Glutamatergic neuron (in vitro differentiated cells): ENCODE measurements at regions not wholly inside any gene's neighbourhood (a gene's known extent, or its start where the extent isn't known, plus 50 kb on each side); places are given as distances from the start of the nearest gene placed in this dataset.

Source experiments
- DNase-seq: peaks from one replicate; pipeline ENCODE4 v3.0.0; 2022
- H3K27ac Mint-ChIP-seq: one replicate; pipeline ENCODE4 v1.8.0; 2020; ENCODE audit warnings: mild to moderate bottlenecking, mixed read lengths, inconsistent platforms; ENCODE audit not compliant: unreplicated experiment
- H3K27me3 Mint-ChIP-seq: one replicate; pipeline ENCODE4 v1.8.0; 2020; ENCODE audit warnings: mild to moderate bottlenecking, moderate library complexity, mixed read lengths, inconsistent platforms; ENCODE audit not compliant: unreplicated experiment
- H3K36me3 Mint-ChIP-seq: one replicate; pipeline ENCODE4 v1.8.0; 2020; ENCODE audit warnings: mild to moderate bottlenecking, mixed read lengths, inconsistent platforms; ENCODE audit not compliant: unreplicated experiment
- H3K4me1 Mint-ChIP-seq: one replicate; pipeline ENCODE4 v1.8.0; 2020; ENCODE audit warnings: mild to moderate bottlenecking, low read depth, mixed read lengths, inconsistent platforms; ENCODE audit not compliant: unreplicated experiment
- H3K4me3 Mint-ChIP-seq: one replicate; pipeline ENCODE4 v1.8.0; 2020; ENCODE audit warnings: mild to moderate bottlenecking, mixed read lengths, inconsistent platforms; ENCODE audit not compliant: unreplicated experiment
- H3K9me3 Mint-ChIP-seq: one replicate; pipeline ENCODE4 v1.8.0; 2020; ENCODE audit warnings: mild to moderate bottlenecking, moderate library complexity, mixed read lengths, inconsistent platforms; ENCODE audit not compliant: unreplicated experiment
- TF ChIP-seq, protein P1 (sequence below): fragments of 200-600 bp; sonication (generic); IDR thresholded peaks from one replicate; pipeline ENCODE4 v1.5.0; 2021; ENCODE audit not compliant: partially characterized antibody, unreplicated experiment

DNA sequence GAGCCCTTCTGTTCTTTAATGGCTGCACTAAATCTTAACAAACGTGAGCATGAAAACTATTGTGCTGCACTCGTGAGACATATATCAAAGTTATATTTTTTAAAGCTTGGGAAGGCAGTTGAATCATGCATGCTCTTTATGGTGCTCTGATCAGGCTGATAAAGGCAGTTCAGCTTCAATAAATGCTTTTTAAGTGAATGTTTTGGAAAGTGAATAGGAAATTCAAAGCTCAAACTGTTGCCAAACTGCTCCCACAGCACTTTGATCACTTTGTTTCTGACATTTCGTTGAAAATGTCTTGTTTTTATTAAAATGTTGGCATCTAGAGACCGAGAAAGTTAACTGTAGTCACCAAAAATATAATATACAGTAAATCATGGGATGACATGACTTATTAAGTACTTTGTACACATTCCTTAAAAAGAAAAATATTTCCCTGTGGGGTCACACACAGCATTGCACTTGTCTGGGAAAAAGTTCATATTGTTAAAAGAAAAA is 625.7 kb upstream of the PCDH9 start:
- TF ChIP-seq, protein P1, sequence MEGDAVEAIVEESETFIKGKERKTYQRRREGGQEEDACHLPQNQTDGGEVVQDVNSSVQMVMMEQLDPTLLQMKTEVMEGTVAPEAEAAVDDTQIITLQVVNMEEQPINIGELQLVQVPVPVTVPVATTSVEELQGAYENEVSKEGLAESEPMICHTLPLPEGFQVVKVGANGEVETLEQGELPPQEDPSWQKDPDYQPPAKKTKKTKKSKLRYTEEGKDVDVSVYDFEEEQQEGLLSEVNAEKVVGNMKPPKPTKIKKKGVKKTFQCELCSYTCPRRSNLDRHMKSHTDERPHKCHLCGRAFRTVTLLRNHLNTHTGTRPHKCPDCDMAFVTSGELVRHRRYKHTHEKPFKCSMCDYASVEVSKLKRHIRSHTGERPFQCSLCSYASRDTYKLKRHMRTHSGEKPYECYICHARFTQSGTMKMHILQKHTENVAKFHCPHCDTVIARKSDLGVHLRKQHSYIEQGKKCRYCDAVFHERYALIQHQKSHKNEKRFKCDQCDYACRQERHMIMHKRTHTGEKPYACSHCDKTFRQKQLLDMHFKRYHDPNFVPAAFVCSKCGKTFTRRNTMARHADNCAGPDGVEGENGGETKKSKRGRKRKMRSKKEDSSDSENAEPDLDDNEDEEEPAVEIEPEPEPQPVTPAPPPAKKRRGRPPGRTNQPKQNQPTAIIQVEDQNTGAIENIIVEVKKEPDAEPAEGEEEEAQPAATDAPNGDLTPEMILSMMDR, result no peak
- Mint-ChIP-seq H3K27ac (no peak overlapping the region), H3K4me1 (no peaks in the 10 kb centered on the region), H3K4me3 (no peak overlapping the region), H3K27me3 (no peaks in the 10 kb centered on the region), H3K9me3 (no peaks in the 10 kb centered on the region), H3K36me3 (no peaks in the 10 kb centered on the region)
- DNase-seq, result no peak

DNA sequence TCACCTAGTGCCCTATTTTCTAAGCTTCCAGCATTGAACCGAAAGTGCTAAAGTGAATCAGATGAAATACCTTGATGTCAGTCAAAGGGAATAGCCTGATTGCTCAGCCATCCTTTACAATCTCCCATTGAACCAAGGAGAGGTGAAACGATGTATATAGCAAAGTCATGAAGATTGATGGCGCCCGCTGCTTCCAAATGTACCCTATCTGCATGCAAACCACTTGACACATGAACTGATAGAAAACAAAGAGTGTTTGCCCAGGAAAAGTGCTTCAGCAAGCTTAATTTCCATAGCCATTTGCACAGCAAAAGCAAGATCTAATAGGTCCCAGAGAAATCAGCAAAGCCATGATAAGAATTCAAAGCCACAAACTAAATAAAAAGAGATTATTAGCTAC is 624.9 kb upstream of the PCDH9 start:
- Mint-ChIP-seq H3K27me3 (no peaks in the 10 kb centered on the region), H3K4me1 (no peaks in the 10 kb centered on the region), H3K36me3 (no peaks in the 10 kb centered on the region), H3K27ac (no peak overlapping the region), H3K9me3 (no peaks in the 10 kb centered on the region), H3K4me3 (no peak overlapping the region)
- no peak for DNase-seq
- TF ChIP-seq, protein P1, result no peak

DNA sequence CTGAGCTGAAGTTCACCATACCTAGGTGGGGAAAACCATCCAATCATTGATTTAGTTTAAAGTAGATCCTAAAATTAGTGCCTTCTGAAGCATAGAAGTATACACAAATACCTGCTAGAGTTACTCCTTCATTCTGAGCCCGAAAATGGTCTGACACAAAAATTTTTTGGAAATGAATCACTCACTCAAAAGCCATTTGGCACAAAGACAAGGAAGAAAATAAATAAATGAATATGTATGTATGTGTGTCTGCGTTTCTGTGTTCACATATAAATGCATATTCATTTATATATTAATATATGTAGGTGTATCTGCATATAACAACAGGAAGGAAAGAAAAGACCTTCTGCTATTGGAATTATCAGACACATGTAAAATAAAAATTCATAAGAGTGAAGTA is 614.4 kb upstream of the PCDH9 start:
- H3K27me3 Mint-ChIP-seq, result peaks cover 2% of the 10 kb centered on the region
- H3K4me3 Mint-ChIP-seq, result no peak overlapping the region
- no peaks in the 10 kb centered on the region for H3K4me1 Mint-ChIP-seq
- no peaks in the 10 kb centered on the region for H3K9me3 Mint-ChIP-seq
- no peak overlapping the region for H3K27ac Mint-ChIP-seq
- H3K36me3 Mint-ChIP-seq, result no peaks in the 10 kb centered on the region
- TF ChIP-seq, protein P1, result no peak
- DNase-seq, result no peak

DNA sequence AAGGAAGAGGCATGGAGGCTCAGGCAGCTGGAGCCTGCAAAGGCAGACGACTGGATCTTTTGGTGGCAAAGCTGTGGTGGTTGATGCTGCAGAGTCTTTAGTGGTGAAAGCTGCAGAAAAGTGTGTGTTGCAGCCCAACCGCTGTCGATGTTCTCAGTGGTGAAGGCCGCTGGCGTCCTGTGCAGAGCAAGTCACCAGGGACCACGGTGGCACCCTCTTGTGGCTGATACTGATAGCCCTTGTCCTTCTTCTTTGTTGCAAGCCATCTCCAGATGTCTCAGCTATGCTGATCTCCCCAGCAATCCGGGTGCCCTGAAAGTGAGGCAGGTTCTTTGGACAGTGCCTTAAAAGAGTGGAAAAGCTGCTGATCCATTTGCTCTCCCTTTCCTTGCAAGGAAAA is 610.9 kb upstream of the PCDH9 start:
- DNase-seq, result no peak

DNA sequence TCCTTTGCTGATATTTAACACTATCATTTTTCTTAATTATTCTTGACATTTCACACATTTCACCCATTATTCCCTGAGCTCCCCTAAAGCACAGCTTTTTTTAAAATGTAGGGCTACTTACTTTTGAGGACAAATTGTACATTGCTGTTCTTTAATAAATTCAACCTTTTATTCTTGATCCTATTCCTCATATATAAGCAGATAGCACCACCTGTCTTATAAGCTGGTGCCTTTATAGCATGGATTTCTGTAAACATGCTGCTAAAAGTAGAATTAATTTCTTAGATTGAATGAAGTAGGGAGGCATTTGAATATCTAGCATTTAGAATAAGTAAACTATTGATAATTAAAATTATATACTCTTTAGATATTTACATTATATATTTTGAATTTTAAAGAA is 603.4 kb upstream of the PCDH9 start:
- Mint-ChIP-seq H3K27me3 (no peaks in the 10 kb centered on the region), H3K4me1 (no peaks in the 10 kb centered on the region), H3K36me3 (no peaks in the 10 kb centered on the region), H3K4me3 (no peak overlapping the region), H3K27ac (no peak overlapping the region), H3K9me3 (no peaks in the 10 kb centered on the region)
- TF ChIP-seq, protein P1, result no peak
- DNase-seq, result no peak

More for the DNA sequence above, 610.9 kb upstream of the PCDH9 start:
- Mint-ChIP-seq H3K4me1 (no peaks in the 10 kb centered on the region), H3K9me3 (no peaks in the 10 kb centered on the region), H3K27ac (no peak overlapping the region), H3K27me3 (peaks cover 2% of the 10 kb centered on the region), H3K4me3 (no peak overlapping the region), H3K36me3 (no peaks in the 10 kb centered on the region)
- TF ChIP-seq, protein P1, result no peak
